NOMO-1 treated with DMSO at 0.1 percent for 48 hours (cell line): ENCODE measurements at regions not wholly inside any gene's neighbourhood (a gene's known extent, or its start where the extent isn't known, plus 50 kb on each side); places are given as distances from the start of the nearest gene placed in this dataset.
"Not testable (repeated sequence)": the region's sequence is repeated elsewhere in the genome, so short reads cannot be mapped to it uniquely, and the experiment has no call there.

ENCODE experiments used
- DNase-seq: peaks from one replicate; lab custom pipeline; 2025; ENCODE audit not compliant: unreplicated experiment; lab: John Stamatoyannopoulos, UW

- DNase-seq: no peak
Observed at GRCh38 chr4:36587909-36588472, 306.6 kb downstream of the DTHD1 start.

GRCh38 chr4:36590343-36590742 lies 308.9 kb downstream of the DTHD1 start:
- DNase-seq: no peak

GRCh38 chr4:36601864-36602495 lies 320.6 kb downstream of the DTHD1 start:
- DNase-seq: no peak

- DNase-seq: no peak
Observed at GRCh38 chr4:36609661-36610060, 328.2 kb downstream of the DTHD1 start.

- DNase-seq: no peak
Observed at GRCh38 chr4:36610628-36611027, 329.2 kb downstream of the DTHD1 start.

- DNase-seq: not testable (repeated sequence)
Observed at GRCh38 chr4:36613142-36613541, 331.7 kb downstream of the DTHD1 start.

GRCh38 chr4:36614011-36614410 lies 332.6 kb downstream of the DTHD1 start:
- DNase-seq: no peak

- no peak for DNase-seq
Observed at GRCh38 chr4:36618102-36618501, 336.7 kb downstream of the DTHD1 start.

- no peak for DNase-seq
Observed at GRCh38 chr4:36624030-36624429, 342.6 kb downstream of the DTHD1 start.

- DNase-seq: no peak
Observed at GRCh38 chr4:36638273-36638811, 356.9 kb downstream of the DTHD1 start.

- DNase-seq: no peak
Observed at GRCh38 chr4:36640876-36641275, 359.5 kb downstream of the DTHD1 start.

GRCh38 chr4:36651253-36651652 lies 369.8 kb downstream of the DTHD1 start:
- DNase-seq: no peak

GRCh38 chr4:36652857-36653256 lies 371.4 kb downstream of the DTHD1 start:
- DNase-seq: no peak

GRCh38 chr4:36665985-36666527 lies 384.6 kb downstream of the DTHD1 start:
- no peak for DNase-seq

- DNase-seq: no peak
Observed at GRCh38 chr4:36675436-36675835, 394.0 kb downstream of the DTHD1 start.

GRCh38 chr4:36676139-36677050 lies 395.0 kb downstream of the DTHD1 start:
- DNase-seq: no peak

- DNase-seq: no peak
Observed at GRCh38 chr4:36677112-36677511, 395.7 kb downstream of the DTHD1 start.

GRCh38 chr4:36677874-36678273 lies 396.5 kb downstream of the DTHD1 start:
- DNase-seq: no peak

GRCh38 chr4:36687681-36688080 lies 406.3 kb downstream of the DTHD1 start:
- no peak for DNase-seq

GRCh38 chr4:36692586-36692985 lies 411.2 kb downstream of the DTHD1 start:
- no peak for DNase-seq

GRCh38 chr4:36702245-36702644 lies 420.8 kb downstream of the DTHD1 start:
- no peak for DNase-seq
